BLaER1 treated with 17β-estradiol and CSF1 and Interleukin-3, amounts not matched to agents 10 nM and 100 nM (cell line): ENCODE measurements at regions not wholly inside any gene's neighbourhood (a gene's known extent, or its start where the extent isn't known, plus 50 kb on each side); places are given as distances from the start of the nearest gene placed in this dataset.

ENCODE experiments used
- H3K27ac ChIP-seq, 11 experiments: shearing (Covaris generic); formaldehyde crosslinking; 2 replicates each; pipeline ENCODE4 v1.8.1; 2022
- H3K27me3 ChIP-seq, 11 experiments: shearing (Covaris generic); formaldehyde crosslinking; 2 replicates each; pipeline ENCODE4 v1.8.1; 2022
- H3K36me3 ChIP-seq, 11 experiments: shearing (Covaris generic); formaldehyde crosslinking; 2 replicates each; pipeline ENCODE4 v1.8.1; 2022
- H3K4me1 ChIP-seq, 10 experiments: shearing (Covaris generic); formaldehyde crosslinking; 2 replicates each; pipeline ENCODE4 v1.8.1; 2022
- H3K4me2 ChIP-seq, 11 experiments: shearing (Covaris generic); formaldehyde crosslinking; 2 replicates each; pipeline ENCODE4 v1.8.1; 2022
- H3K4me3 ChIP-seq, 10 experiments: shearing (Covaris generic); formaldehyde crosslinking; 2 replicates each; pipeline ENCODE4 v1.8.1; 2022
- H3K9ac ChIP-seq, 11 experiments: shearing (Covaris generic); formaldehyde crosslinking; 2 replicates each; pipeline ENCODE4 v1.8.1; 2022
- H3K9me3 ChIP-seq, 11 experiments: shearing (Covaris generic); formaldehyde crosslinking; replicated peaks in 1 of 11; 2 replicates each; pipeline ENCODE4 v1.8.1; 2022
- H4K20me1 ChIP-seq, 11 experiments: shearing (Covaris generic); formaldehyde crosslinking; 2 replicates each; pipeline ENCODE4 v1.8.1; 2022
- Cebpa-rat ChIP-seq, 11 experiments: shearing (Covaris generic); IDR thresholded peaks; 2 replicates each; pipeline ENCODE4 v1.8.1; 2022

GRCh38 chr13:74927823-74928222 lies 554.1 kb downstream of the TBC1D4 start:
- Histone ChIP-seq H3K4me2 (no peak overlapping the region), H3K4me3 (no peak overlapping the region), H3K9ac (no peak overlapping the region), H3K9me3 (peaks cover 25 to 55% (median 32%) of the 10 kb centered on the region in 11 experiments), H3K36me3 (no peaks in the 10 kb centered on the region), H4K20me1 (no peaks in the 10 kb centered on the region), H3K27me3 (no peaks in the 10 kb centered on the region), H3K4me1 (peaks cover 16 to 27% (median 21%) of the 10 kb centered on the region in 10 experiments), H3K27ac (no peak overlapping the region)
- no peak for TF ChIP-seq Cebpa-rat (IDR thresholded peaks at IDR 0.05)

DNA sequence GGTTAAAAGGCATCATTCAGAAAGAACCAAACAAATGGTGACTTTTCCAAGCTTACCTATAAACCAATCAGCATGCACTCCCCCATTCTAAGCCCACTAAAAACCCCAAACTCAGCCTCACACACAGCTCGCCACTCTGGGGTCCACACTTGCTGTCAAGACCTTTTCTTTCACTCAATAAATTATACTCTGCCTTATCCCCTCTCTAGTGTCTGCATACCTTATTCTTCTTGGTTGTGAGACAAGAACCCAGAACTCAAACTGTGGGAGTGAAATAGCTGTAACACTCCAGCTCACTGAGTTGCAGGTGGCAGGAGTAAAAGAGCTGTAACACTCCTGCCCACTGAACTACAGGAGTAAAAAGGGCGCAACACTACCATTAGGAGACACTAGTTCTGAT lies 559.0 kb downstream of the TBC1D4 start:
- peaks cover 0 to 12% (median 9%) of the 10 kb centered on the region in 10 experiments; a peak in 12 of 20 replicates for H3K4me1 ChIP-seq
- no peak overlapping the region for H3K4me3 ChIP-seq
- H3K9me3 ChIP-seq, result peaks cover 28 to 52% (median 40%) of the 10 kb centered on the region in 11 experiments
- no peak overlapping the region for H3K9ac ChIP-seq
- no peaks in the 10 kb centered on the region for H3K36me3 ChIP-seq
- TF ChIP-seq Cebpa-rat (IDR thresholded peaks at IDR 0.05), result no peak
- no peaks in the 10 kb centered on the region for H3K27me3 ChIP-seq
- no peaks in the 10 kb centered on the region for H4K20me1 ChIP-seq
- no peak overlapping the region for H3K27ac ChIP-seq
- H3K4me2 ChIP-seq, result no peak overlapping the region

- H3K36me3 ChIP-seq, result no peaks in the 10 kb centered on the region
- peaks cover 0 to 12% (median 9%) of the 10 kb centered on the region in 10 experiments; a peak in 12 of 20 replicates for H3K4me1 ChIP-seq
- H3K9ac ChIP-seq, result no peak overlapping the region
- H3K4me3 ChIP-seq, result no peak overlapping the region
- no peak overlapping the region for H3K27ac ChIP-seq
- H3K9me3 ChIP-seq, result peaks cover 17 to 38% (median 30%) of the 10 kb centered on the region in 11 experiments
- no peaks in the 10 kb centered on the region for H3K27me3 ChIP-seq
- no peak for TF ChIP-seq Cebpa-rat (IDR thresholded peaks at IDR 0.05)
- peak overlapping the region in 8 of 11 experiments; percentile 22 to 61 (median 44); a peak in 13 of 22 replicates for H3K4me2 ChIP-seq
- no peaks in the 10 kb centered on the region for H4K20me1 ChIP-seq
These were observed 560.6 kb downstream of the TBC1D4 start for GRCh38 chr13:74921326-74921725.

DNA sequence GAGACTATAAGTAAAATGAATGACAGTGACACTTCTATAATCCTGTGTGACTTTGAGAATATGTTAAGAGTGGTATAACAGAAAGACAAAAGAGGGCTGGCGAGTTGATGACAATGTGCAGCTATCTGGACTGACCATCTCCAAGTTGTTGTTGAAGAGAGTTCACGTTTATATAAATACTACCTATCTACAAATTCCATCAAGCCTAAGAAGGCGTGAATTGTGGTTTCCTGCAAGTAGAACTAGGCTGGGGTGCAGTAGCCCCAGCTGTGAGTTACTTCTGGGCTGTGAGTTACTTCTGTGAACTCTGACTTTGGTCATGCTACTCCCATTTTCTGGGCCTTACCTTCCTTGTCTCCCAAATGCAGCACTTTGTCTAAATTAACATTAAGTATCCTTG lies 561.0 kb downstream of the TBC1D4 start:
- Histone ChIP-seq H3K9me3 (peaks cover 17 to 37% (median 30%) of the 10 kb centered on the region in 11 experiments), H3K4me2 (peak overlapping the region in 8 of 11 experiments; percentile 22 to 61 (median 44); a peak in 12 of 22 replicates), H3K27me3 (no peaks in the 10 kb centered on the region), H3K27ac (no peak overlapping the region), H3K4me1 (peaks cover 0 to 12% (median 9%) of the 10 kb centered on the region in 10 experiments; a peak in 12 of 20 replicates), H3K9ac (no peak overlapping the region), H3K36me3 (no peaks in the 10 kb centered on the region), H4K20me1 (no peaks in the 10 kb centered on the region), H3K4me3 (no peak overlapping the region)
- no peak for TF ChIP-seq Cebpa-rat (IDR thresholded peaks at IDR 0.05)

- Histone ChIP-seq H3K4me1 (peaks cover 0 to 12% (median 9%) of the 10 kb centered on the region in 10 experiments; a peak in 12 of 20 replicates), H3K27ac (no peak overlapping the region), H3K27me3 (no peaks in the 10 kb centered on the region), H3K4me3 (no peak overlapping the region), H4K20me1 (no peaks in the 10 kb centered on the region), H3K36me3 (no peaks in the 10 kb centered on the region), H3K9ac (no peak overlapping the region), H3K9me3 (peaks cover 17 to 37% (median 29%) of the 10 kb centered on the region in 11 experiments), H3K4me2 (peak overlapping the region in 3 of 11 experiments; percentile 34 to 61 (median 45); a peak in 3 of 22 replicates)
- TF ChIP-seq Cebpa-rat (IDR thresholded peaks at IDR 0.05), result no peak
These were observed 561.6 kb downstream of the TBC1D4 start for GRCh38 chr13:74920361-74920760.

DNA sequence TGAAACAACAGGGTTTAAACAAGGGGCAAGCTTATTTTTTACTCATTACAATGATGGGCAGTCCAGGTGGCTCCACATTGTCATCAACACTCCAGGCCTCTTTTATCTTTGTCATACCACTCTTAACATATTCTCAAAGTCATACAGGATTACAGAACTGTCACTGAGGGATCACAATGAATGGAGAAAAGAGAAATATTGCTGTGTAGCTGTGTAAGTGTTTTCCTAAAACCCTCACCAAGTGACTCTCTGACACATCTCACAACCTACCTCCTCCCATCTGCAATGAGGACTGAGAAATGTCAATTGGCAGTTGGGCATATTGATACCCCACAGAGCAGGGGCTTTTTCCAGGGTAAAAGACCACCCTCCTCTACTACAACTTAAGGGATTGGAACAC lies 562.1 kb downstream of the TBC1D4 start:
- Histone ChIP-seq H3K9ac (no peak overlapping the region), H3K27me3 (no peaks in the 10 kb centered on the region), H3K4me1 (peaks cover 0 to 12% (median 9%) of the 10 kb centered on the region in 10 experiments; a peak in 12 of 20 replicates), H3K4me2 (no peak overlapping the region), H3K36me3 (no peaks in the 10 kb centered on the region), H3K9me3 (peaks cover 17 to 35% (median 26%) of the 10 kb centered on the region in 11 experiments), H3K4me3 (no peak overlapping the region), H4K20me1 (no peaks in the 10 kb centered on the region), H3K27ac (no peak overlapping the region)
- TF ChIP-seq Cebpa-rat (IDR thresholded peaks at IDR 0.05), result no peak

GRCh38 chr13:74912898-74913297 lies 569.1 kb downstream of the TBC1D4 start:
- H3K36me3 ChIP-seq, result no peaks in the 10 kb centered on the region
- no peaks in the 10 kb centered on the region for H3K27me3 ChIP-seq
- no peak overlapping the region for H3K4me2 ChIP-seq
- no peak overlapping the region for H3K4me3 ChIP-seq
- H3K9ac ChIP-seq, result no peak overlapping the region
- peaks cover 0 to 2% (median 0%) of the 10 kb centered on the region in 10 experiments; a peak in 2 of 20 replicates for H3K4me1 ChIP-seq
- TF ChIP-seq Cebpa-rat (IDR thresholded peaks at IDR 0.05), result no peak
- no peaks in the 10 kb centered on the region for H3K9me3 ChIP-seq
- no peaks in the 10 kb centered on the region for H4K20me1 ChIP-seq
- H3K27ac ChIP-seq, result no peak overlapping the region

GRCh38 chr13:74910415-74910814 lies 571.6 kb downstream of the TBC1D4 start:
- H3K4me2 ChIP-seq, result no peak overlapping the region
- TF ChIP-seq Cebpa-rat (IDR thresholded peaks at IDR 0.05), result no peak

GRCh38 chr13:74907788-74908187 lies 574.2 kb downstream of the TBC1D4 start:
- H3K27me3 ChIP-seq, result no peaks in the 10 kb centered on the region
- no peak for TF ChIP-seq Cebpa-rat (IDR thresholded peaks at IDR 0.05)
- no peak overlapping the region for H3K9ac ChIP-seq
- peaks cover 0 to 7% (median 2%) of the 10 kb centered on the region in 10 experiments; a peak in 7 of 20 replicates for H3K4me1 ChIP-seq
- H3K9me3 ChIP-seq, result no peaks in the 10 kb centered on the region
- no peaks in the 10 kb centered on the region for H4K20me1 ChIP-seq
- no peak overlapping the region for H3K27ac ChIP-seq
- H3K4me3 ChIP-seq, result no peak overlapping the region
- H3K4me2 ChIP-seq, result peak overlapping the region in 3 of 11 experiments; percentile 6 to 32 (median 8); a peak in 4 of 22 replicates
- H3K36me3 ChIP-seq, result no peaks in the 10 kb centered on the region

More at GRCh38 chr13:74910415-74910814, 571.6 kb downstream of the TBC1D4 start:
- Histone ChIP-seq H3K27me3 (no peaks in the 10 kb centered on the region), H3K27ac (no peak overlapping the region), H3K36me3 (no peaks in the 10 kb centered on the region), H3K9ac (no peak overlapping the region), H3K4me3 (no peak overlapping the region), H4K20me1 (no peaks in the 10 kb centered on the region), H3K9me3 (no peaks in the 10 kb centered on the region), H3K4me1 (peaks cover 0 to 7% (median 2%) of the 10 kb centered on the region in 10 experiments; a peak in 7 of 20 replicates)

DNA sequence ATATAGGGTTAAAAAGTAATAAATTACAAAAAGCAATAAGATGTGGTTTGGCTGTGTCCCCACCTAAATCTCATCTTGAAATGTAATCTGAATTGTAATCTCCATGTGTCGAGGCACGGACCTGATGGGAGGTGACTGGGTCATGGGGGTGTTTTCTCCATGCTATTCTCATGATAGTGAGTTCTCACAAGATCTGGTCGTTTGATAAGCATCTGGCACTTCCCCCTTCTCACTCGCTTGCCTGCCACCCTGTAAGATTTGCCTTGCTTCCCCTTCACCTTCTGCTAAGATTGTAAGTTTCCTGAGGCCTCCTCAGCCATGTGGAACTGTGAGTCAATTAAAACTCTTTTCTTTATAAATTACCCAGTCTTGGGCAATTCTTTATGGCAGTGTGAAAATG lies 577.4 kb downstream of the TBC1D4 start:
- Histone ChIP-seq H3K27me3 (no peaks in the 10 kb centered on the region), H3K4me3 (no peak overlapping the region), H3K4me2 (no peak overlapping the region), H3K27ac (no peak overlapping the region), H3K9ac (no peak overlapping the region), H4K20me1 (no peaks in the 10 kb centered on the region), H3K9me3 (no peaks in the 10 kb centered on the region), H3K4me1 (peaks cover 0 to 7% (median 2%) of the 10 kb centered on the region in 10 experiments; a peak in 7 of 20 replicates), H3K36me3 (no peaks in the 10 kb centered on the region)
- no peak for TF ChIP-seq Cebpa-rat (IDR thresholded peaks at IDR 0.05)
